Stimulated activated naive CD8-positive, alpha-beta T cell treated with anti-CD3 and anti-CD28 coated beads, Interleukin-15, amount 100 ng/mL, for 72 hours (primary cell): ENCODE measurements at regions not wholly inside any gene's neighbourhood (a gene's known extent, or its start where the extent isn't known, plus 50 kb on each side); places are given as distances from the start of the nearest gene placed in this dataset.
"Not testable (repeated sequence)": the region's sequence is repeated elsewhere in the genome, so short reads cannot be mapped to it uniquely, and the experiment has no call there.

ENCODE experiments used
- ATAC-seq: fragments of 150-1000 bp; cut with Tn5 transposase; 2 replicates; pipeline ENCODE4 v1.10.0; 2021; ENCODE audit warnings: mild to moderate bottlenecking, moderate library complexity
- DNase-seq, 2 donors: peaks; one replicate each; pipeline ENCODE4 v3.0.0; 2021 to 2022
- H3K27ac Mint-ChIP-seq, 2 donors: one replicate each; pipeline ENCODE4 v1.8.0; 2022; ENCODE audit warnings: mild to moderate bottlenecking in 2 of 2, mixed read lengths in 2 of 2, moderate library complexity in 2 of 2
- H3K27me3 Mint-ChIP-seq: one replicate; pipeline ENCODE4 v1.8.0; 2022; ENCODE audit warnings: mixed read lengths
- H3K4me1 Mint-ChIP-seq: one replicate; pipeline ENCODE4 v1.8.0; 2022; ENCODE audit warnings: mild to moderate bottlenecking, mixed read lengths
- H3K4me3 Mint-ChIP-seq, 2 donors: one replicate each; pipeline ENCODE4 v1.8.0; 2022; ENCODE audit warnings: mild to moderate bottlenecking in 2 of 2, mixed read lengths in 2 of 2, moderate library complexity in 1 of 2
- H3K9me3 Mint-ChIP-seq, 2 donors: one replicate each; pipeline ENCODE4 v1.8.0; 2022; ENCODE audit warnings: mixed read lengths in 2 of 2

- Mint-ChIP-seq H3K4me3 (no peak overlapping the region), H3K4me1 (no peaks in the 10 kb centered on the region), H3K9me3 (peaks cover 5 to 11% of the 10 kb centered on the region in 2 donors), H3K27ac (no peak overlapping the region), H3K27me3 (peaks cover 2% of the 10 kb centered on the region)
- DNase-seq (no peak), ATAC-seq (no peak)
Observed at GRCh38 chr19:30277941-30278881, 94.0 kb upstream of the ZNF536 start.

- H3K4me3 Mint-ChIP-seq, result no peak overlapping the region
- H3K27ac Mint-ChIP-seq, result no peak overlapping the region
- no peak for ATAC-seq
- no peak for DNase-seq
- peaks cover 5% of the 10 kb centered on the region for H3K27me3 Mint-ChIP-seq
- peaks cover 0 to 6% of the 10 kb centered on the region in 2 donors for H3K9me3 Mint-ChIP-seq
- H3K4me1 Mint-ChIP-seq, result no peaks in the 10 kb centered on the region
Observed at GRCh38 chr19:30278882-30279254, 93.3 kb upstream of the ZNF536 start.

- Mint-ChIP-seq H3K4me1 (no peaks in the 10 kb centered on the region), H3K9me3 (no peaks in the 10 kb centered on the region), H3K27me3 (peaks cover 5% of the 10 kb centered on the region), H3K4me3 (no peak overlapping the region), H3K27ac (no peak overlapping the region)
- DNase-seq (no peak), ATAC-seq (no peak)
Observed at GRCh38 chr19:30280018-30280417, 92.2 kb upstream of the ZNF536 start.

- Mint-ChIP-seq H3K4me1 (no peaks in the 10 kb centered on the region), H3K27ac (no peak overlapping the region)
- no peak for ATAC-seq
Observed at GRCh38 chr19:30281906-30282305, 90.3 kb upstream of the ZNF536 start.

GRCh38 chr19:30283556-30283955 lies 88.6 kb upstream of the ZNF536 start:
- Mint-ChIP-seq H3K4me1 (no peaks in the 10 kb centered on the region), H3K9me3 (peaks cover 8% of the 10 kb centered on the region in 2 donors), H3K4me3 (no peak overlapping the region), H3K27me3 (peaks cover 5% of the 10 kb centered on the region), H3K27ac (no peak overlapping the region)
- ATAC-seq, result no peak
- DNase-seq, result no peak

More at GRCh38 chr19:30281906-30282305, 90.3 kb upstream of the ZNF536 start:
- Mint-ChIP-seq H3K9me3 (peaks cover under 1 to 2% of the 10 kb centered on the region in 2 donors), H3K27me3 (peaks cover 5% of the 10 kb centered on the region), H3K4me3 (no peak overlapping the region)
- no peak for DNase-seq

GRCh38 chr19:30284209-30284608 lies 88.0 kb upstream of the ZNF536 start:
- H3K9me3 Mint-ChIP-seq, result peaks cover 8% of the 10 kb centered on the region in 2 donors
- ATAC-seq (no peak), DNase-seq (no peak)
- no peak overlapping the region for H3K4me3 Mint-ChIP-seq
- H3K27ac Mint-ChIP-seq, result no peak overlapping the region
- H3K4me1 Mint-ChIP-seq, result no peaks in the 10 kb centered on the region
- H3K27me3 Mint-ChIP-seq, result peaks cover 5% of the 10 kb centered on the region

GRCh38 chr19:30284885-30285284 lies 87.3 kb upstream of the ZNF536 start:
- H3K27ac Mint-ChIP-seq, result no peak overlapping the region
- H3K4me1 Mint-ChIP-seq, result no peaks in the 10 kb centered on the region
- peaks cover 5% of the 10 kb centered on the region for H3K27me3 Mint-ChIP-seq
- H3K4me3 Mint-ChIP-seq, result no peak overlapping the region
- ATAC-seq (no peak), DNase-seq (no peak)
- H3K9me3 Mint-ChIP-seq, result peaks cover 8% of the 10 kb centered on the region in 2 donors

- H3K27ac Mint-ChIP-seq, result no peak overlapping the region
- H3K4me1 Mint-ChIP-seq, result no peaks in the 10 kb centered on the region
- H3K4me3 Mint-ChIP-seq, result no peak overlapping the region
- H3K9me3 Mint-ChIP-seq, result peaks cover 8% of the 10 kb centered on the region in 2 donors
- DNase-seq (no peak), ATAC-seq (no peak)
- H3K27me3 Mint-ChIP-seq, result peaks cover 5% of the 10 kb centered on the region
Observed at GRCh38 chr19:30286378-30286777, 85.8 kb upstream of the ZNF536 start.

GRCh38 chr19:30287259-30287658 lies 84.9 kb upstream of the ZNF536 start:
- DNase-seq, result no peak
- H3K27ac Mint-ChIP-seq, result no peak overlapping the region
- H3K27me3 Mint-ChIP-seq, result peaks cover 5% of the 10 kb centered on the region
- H3K4me1 Mint-ChIP-seq, result no peaks in the 10 kb centered on the region
- ATAC-seq, result no peak
- H3K9me3 Mint-ChIP-seq, result peaks cover 8% of the 10 kb centered on the region in 2 donors
- H3K4me3 Mint-ChIP-seq, result no peak overlapping the region

GRCh38 chr19:30287973-30288372 lies 84.2 kb upstream of the ZNF536 start:
- Mint-ChIP-seq H3K4me3 (no peak overlapping the region), H3K27ac (no peak overlapping the region)
- DNase-seq, result no peak

GRCh38 chr19:30288911-30289310 lies 83.3 kb upstream of the ZNF536 start:
- Mint-ChIP-seq H3K9me3 (peaks cover 8% of the 10 kb centered on the region in 2 donors), H3K27me3 (no peaks in the 10 kb centered on the region), H3K4me1 (no peaks in the 10 kb centered on the region), H3K4me3 (no peak overlapping the region), H3K27ac (no peak overlapping the region)
- no peak for ATAC-seq
- DNase-seq, result no peak

More at GRCh38 chr19:30287973-30288372, 84.2 kb upstream of the ZNF536 start:
- Mint-ChIP-seq H3K9me3 (peaks cover 8% of the 10 kb centered on the region in 2 donors), H3K27me3 (peaks cover 5% of the 10 kb centered on the region), H3K4me1 (no peaks in the 10 kb centered on the region)
- no peak for ATAC-seq

- no peaks in the 10 kb centered on the region for H3K27me3 Mint-ChIP-seq
- no peak overlapping the region for H3K4me3 Mint-ChIP-seq
- peaks cover 8% of the 10 kb centered on the region in 2 donors for H3K9me3 Mint-ChIP-seq
- H3K4me1 Mint-ChIP-seq, result no peaks in the 10 kb centered on the region
- DNase-seq (no peak), ATAC-seq (no peak)
- no peak overlapping the region for H3K27ac Mint-ChIP-seq
Observed at GRCh38 chr19:30289336-30289735, 82.8 kb upstream of the ZNF536 start.

- not testable (repeated sequence) for H3K27ac Mint-ChIP-seq, H3K9me3 Mint-ChIP-seq, H3K4me1 Mint-ChIP-seq, DNase-seq, H3K4me3 Mint-ChIP-seq, H3K27me3 Mint-ChIP-seq, ATAC-seq
Observed at GRCh38 chr19:30290805-30291204, 81.4 kb upstream of the ZNF536 start.

GRCh38 chr19:30293051-30293785 lies 79.0 kb upstream of the ZNF536 start:
- H3K9me3 Mint-ChIP-seq, result no peaks in the 10 kb centered on the region
- no peaks in the 10 kb centered on the region for H3K27me3 Mint-ChIP-seq
- DNase-seq, result no peak
- H3K27ac Mint-ChIP-seq, result no peak overlapping the region
- no peak overlapping the region for H3K4me3 Mint-ChIP-seq
- ATAC-seq, result no peak
- H3K4me1 Mint-ChIP-seq, result no peaks in the 10 kb centered on the region

- Mint-ChIP-seq H3K4me3 (no peak overlapping the region), H3K27ac (no peak overlapping the region), H3K27me3 (no peaks in the 10 kb centered on the region), H3K9me3 (no peaks in the 10 kb centered on the region), H3K4me1 (no peaks in the 10 kb centered on the region)
- ATAC-seq, result no peak
- DNase-seq, result no peak
Observed at GRCh38 chr19:30297969-30298368, 74.2 kb upstream of the ZNF536 start.

- no peak overlapping the region for H3K4me3 Mint-ChIP-seq
Observed at GRCh38 chr19:30303131-30303654, 69.0 kb upstream of the ZNF536 start.

More at GRCh38 chr19:30303131-30303654, 69.0 kb upstream of the ZNF536 start:
- H3K4me1 Mint-ChIP-seq, result no peaks in the 10 kb centered on the region
- ATAC-seq, result no peak
- no peaks in the 10 kb centered on the region for H3K9me3 Mint-ChIP-seq
- no peaks in the 10 kb centered on the region for H3K27me3 Mint-ChIP-seq
- H3K27ac Mint-ChIP-seq, result peak overlapping the region in 1 of 2 donors; percentile 75
- DNase-seq, result no peak
